Endodermal cell (in vitro differentiated cells): ENCODE measurements at regions not wholly inside any gene's neighbourhood (a gene's known extent, or its start where the extent isn't known, plus 50 kb on each side); places are given as distances from the start of the nearest gene placed in this dataset.

Experiments used
- DNase-seq: peaks from one replicate; pipeline ENCODE4 v3.0.0-alpha.2; 2017
- H3K27ac ChIP-seq: 2 replicates; pipeline ENCODE4 v1.5.1; 2013; ENCODE audit warnings: mild to moderate bottlenecking, low read depth, low read length, moderate library complexity
- H3K27me3 ChIP-seq: 2 replicates; pipeline ENCODE4 v1.6.1; 2013; ENCODE audit warnings: mild to moderate bottlenecking, low read length, moderate library complexity; ENCODE audit not compliant: insufficient read depth, control insufficient read depth, poor library complexity, severe bottlenecking
- H3K36me3 ChIP-seq: 2 replicates; pipeline ENCODE4 v1.7.0; 2013; ENCODE audit warnings: mild to moderate bottlenecking, low read length, moderate library complexity; ENCODE audit not compliant: control insufficient read depth, insufficient read depth
- H3K4me1 ChIP-seq: one replicate; pipeline ENCODE4 v1.7.0; 2013; ENCODE audit warnings: low read length; ENCODE audit not compliant: control insufficient read depth, insufficient read depth
- H3K4me3 ChIP-seq: 2 replicates; pipeline ENCODE4 v1.5.1; 2013; ENCODE audit warnings: mild to moderate bottlenecking, low read length, moderate library complexity
- H3K9ac ChIP-seq: 2 replicates; pipeline ENCODE4 v1.6.1; 2013; ENCODE audit warnings: mild to moderate bottlenecking, low read length, moderate library complexity; ENCODE audit not compliant: poor library complexity, severe bottlenecking; ENCODE audit errors: extremely low read depth
- H3K9me3 ChIP-seq: 2 replicates; pipeline ENCODE4 v1.6.1; 2013; ENCODE audit warnings: mild to moderate bottlenecking, low read length, moderate library complexity; ENCODE audit not compliant: control insufficient read depth
- H3K27ac Mint-ChIP-seq: 2 replicates; pipeline ENCODE4 v1.8.0; 2020; ENCODE audit warnings: mixed read lengths
- H3K27me3 Mint-ChIP-seq: 2 replicates; pipeline ENCODE4 v1.8.0; 2021; ENCODE audit warnings: mild to moderate bottlenecking, mixed read lengths; ENCODE audit not compliant: insufficient read depth
- H3K36me3 Mint-ChIP-seq: 2 replicates; pipeline ENCODE4 v1.8.0; 2020; ENCODE audit warnings: low read depth, mixed read lengths
- H3K4me1 Mint-ChIP-seq: 2 replicates; pipeline ENCODE4 v1.8.0; 2020; ENCODE audit warnings: mixed read lengths
- H3K4me3 Mint-ChIP-seq: 2 replicates; pipeline ENCODE4 v1.8.0; 2020; ENCODE audit warnings: mild to moderate bottlenecking, moderate library complexity, mixed read lengths
- H3K9me3 Mint-ChIP-seq: 2 replicates; pipeline ENCODE4 v1.8.0; 2020; ENCODE audit warnings: mild to moderate bottlenecking, mixed read lengths
- CTCF ChIP-seq: fragments of 200-600 bp; sonication (generic); conservative IDR thresholded peaks from 2 replicates; pipeline ENCODE4 v1.5.0; 2021; ENCODE audit warnings: antibody characterized with exemption, mild to moderate bottlenecking
- WGBS, 2 experiments: methylation state at CpG; one replicate each; pipeline versions ENCODE4 v1.1.5 to v1.1.7; 2013; ENCODE audit warnings: missing lambda C conversion rate in 2 of 2, mixed read lengths in 1 of 2; ENCODE audit not compliant: insufficient coverage in 1 of 2, insufficient read length in 1 of 2; 5-methylcytosine and 5-hydroxymethylcytosine counted together

- Mint-ChIP-seq H3K4me3 (no peak overlapping the region), H3K36me3 (no peaks in the 10 kb centered on the region), H3K9me3 (no peaks in the 10 kb centered on the region), H3K27me3 (no peaks in the 10 kb centered on the region), H3K4me1 (peaks cover 5% of the 10 kb centered on the region), H3K27ac (no peak overlapping the region)
- Histone ChIP-seq H3K9me3 (no peaks in the 10 kb centered on the region), H3K9ac (no peak overlapping the region), H3K4me3 (no peak overlapping the region), H3K4me1 (no peaks in the 10 kb centered on the region), H3K27me3 (peaks cover 5% of the 10 kb centered on the region), H3K27ac (no peak overlapping the region), H3K36me3 (no peaks in the 10 kb centered on the region)
- DNase-seq: no peak
- 94 to 100% methylated on average over 1 of the region's 2 CpGs for WGBS, 2 experiments
- no peak for TF ChIP-seq CTCF
These were observed 630.1 kb downstream of the BRINP3 start for GRCh38 chr1:189847613-189848012.

- no peak overlapping the region for H3K4me3 ChIP-seq
- peaks cover 5% of the 10 kb centered on the region for H3K27me3 ChIP-seq
- no peak overlapping the region for H3K27ac Mint-ChIP-seq
- 82% methylated on average over 3 of the region's 3 CpGs; no CpG with 5 or more reads in 1 of the 2 experiments for WGBS, 2 experiments
- H3K4me3 Mint-ChIP-seq: no peak overlapping the region
- peaks cover 3% of the 10 kb centered on the region for H3K9me3 Mint-ChIP-seq
- no peaks in the 10 kb centered on the region for H3K4me1 ChIP-seq
- no peak for DNase-seq
- no peak overlapping the region for H3K9ac ChIP-seq
- no peaks in the 10 kb centered on the region for H3K9me3 ChIP-seq
- H3K27ac ChIP-seq: peak overlapping the region; percentile 56
- H3K4me1 Mint-ChIP-seq: peaks cover 5% of the 10 kb centered on the region
- no peaks in the 10 kb centered on the region for H3K36me3 Mint-ChIP-seq
- no peak for TF ChIP-seq CTCF
- H3K36me3 ChIP-seq: no peaks in the 10 kb centered on the region
- H3K27me3 Mint-ChIP-seq: no peaks in the 10 kb centered on the region
These were observed 625.8 kb downstream of the BRINP3 start for GRCh38 chr1:189851806-189852367.

- Mint-ChIP-seq H3K4me1 (no peaks in the 10 kb centered on the region), H3K27me3 (no peaks in the 10 kb centered on the region), H3K4me3 (no peak overlapping the region), H3K27ac (no peak overlapping the region), H3K9me3 (peaks cover 11% of the 10 kb centered on the region), H3K36me3 (no peaks in the 10 kb centered on the region)
- Histone ChIP-seq H3K27ac (no peak overlapping the region), H3K4me1 (no peaks in the 10 kb centered on the region), H3K9me3 (no peaks in the 10 kb centered on the region), H3K36me3 (no peaks in the 10 kb centered on the region), H3K27me3 (no peaks in the 10 kb centered on the region), H3K4me3 (no peak overlapping the region), H3K9ac (no peak overlapping the region)
- WGBS, 2 experiments: 83% methylated on average over 1 of the region's 1 CpG; no CpG with 5 or more reads in 1 of the 2 experiments
- peak; percentile 88 for TF ChIP-seq CTCF
- peak; percentile 81 for DNase-seq
These were observed 618.2 kb downstream of the BRINP3 start for GRCh38 chr1:189859385-189859977.
